Muscle layer of colon (tissue), 2 donors: ENCODE measurements at regions not wholly inside any gene's neighbourhood (a gene's known extent, or its start where the extent isn't known, plus 50 kb on each side); places are given as distances from the start of the nearest gene placed in this dataset.

Source experiments
- H3K27ac ChIP-seq: one replicate; pipeline ENCODE4 v1.7.0; 2013; ENCODE audit warnings: low read depth, mild to moderate bottlenecking, low read length, moderate library complexity
- H3K27me3 ChIP-seq, 2 donors: one replicate each; pipeline ENCODE4 v1.7.0; 2013; ENCODE audit warnings: low read length in 2 of 2, mild to moderate bottlenecking in 2 of 2; ENCODE audit not compliant: insufficient read depth in 2 of 2, control insufficient read depth in 1 of 2
- H3K36me3 ChIP-seq: one replicate; pipeline ENCODE4 v1.7.0; 2013; ENCODE audit warnings: mild to moderate bottlenecking, low read length; ENCODE audit not compliant: insufficient read depth
- H3K4me1 ChIP-seq: one replicate; pipeline ENCODE4 v1.7.0; 2013; ENCODE audit warnings: mild to moderate bottlenecking, low read length; ENCODE audit not compliant: insufficient read depth
- H3K4me3 ChIP-seq, 2 donors: one replicate each; pipeline ENCODE4 v1.7.0; 2013; ENCODE audit warnings: low read length in 2 of 2, low read depth in 1 of 2, mild to moderate bottlenecking in 1 of 2, moderate library complexity in 1 of 2
- H3K9ac ChIP-seq: one replicate; pipeline ENCODE4 v1.7.0; 2013; ENCODE audit warnings: low read length
- H3K9me3 ChIP-seq: one replicate; pipeline ENCODE4 v1.7.0; 2013; ENCODE audit warnings: mild to moderate bottlenecking, low read length
- donor health status: abdominal sarcoma.
- donor health status: Adenocarcinoma of cecum.

- H3K9me3 ChIP-seq: no peaks in the 10 kb centered on the region
- H3K27ac ChIP-seq: no peak overlapping the region
- no peaks in the 10 kb centered on the region for H3K27me3 ChIP-seq
- H3K36me3 ChIP-seq: no peaks in the 10 kb centered on the region
- H3K4me3 ChIP-seq: no peak overlapping the region
- no peaks in the 10 kb centered on the region for H3K4me1 ChIP-seq
- H3K9ac ChIP-seq: no peak overlapping the region
Measured at GRCh38 chr2:57842531-57842930, 204.1 kb upstream of the VRK2 start.

GRCh38 chr2:57843158-57843557 is 203.4 kb upstream of the VRK2 start:
- H3K36me3 ChIP-seq: no peaks in the 10 kb centered on the region
- no peaks in the 10 kb centered on the region for H3K27me3 ChIP-seq
- no peak overlapping the region for H3K27ac ChIP-seq
- H3K4me3 ChIP-seq: no peak overlapping the region
- H3K4me1 ChIP-seq: no peaks in the 10 kb centered on the region
- H3K9ac ChIP-seq: no peak overlapping the region
- H3K9me3 ChIP-seq: no peaks in the 10 kb centered on the region

- Histone ChIP-seq H3K9me3 (no peaks in the 10 kb centered on the region), H3K36me3 (no peaks in the 10 kb centered on the region), H3K4me1 (no peaks in the 10 kb centered on the region)
Measured at GRCh38 chr2:57848723-57849122, 197.9 kb upstream of the VRK2 start.

GRCh38 chr2:57849843-57850242 is 196.8 kb upstream of the VRK2 start:
- Histone ChIP-seq H3K27me3 (no peaks in the 10 kb centered on the region), H3K36me3 (no peaks in the 10 kb centered on the region), H3K9ac (no peak overlapping the region), H3K27ac (no peak overlapping the region), H3K4me3 (no peak overlapping the region), H3K4me1 (no peaks in the 10 kb centered on the region), H3K9me3 (no peaks in the 10 kb centered on the region)

More at GRCh38 chr2:57848723-57849122, 197.9 kb upstream of the VRK2 start:
- no peak overlapping the region for H3K9ac ChIP-seq
- no peaks in the 10 kb centered on the region for H3K27me3 ChIP-seq
- no peak overlapping the region for H3K4me3 ChIP-seq
- H3K27ac ChIP-seq: no peak overlapping the region

GRCh38 chr2:57850415-57851130 is 196.0 kb upstream of the VRK2 start:
- Histone ChIP-seq H3K27me3 (no peaks in the 10 kb centered on the region), H3K9me3 (no peaks in the 10 kb centered on the region), H3K27ac (no peak overlapping the region), H3K4me3 (no peak overlapping the region), H3K36me3 (no peaks in the 10 kb centered on the region), H3K4me1 (no peaks in the 10 kb centered on the region), H3K9ac (no peak overlapping the region)

- Histone ChIP-seq H3K4me3 (no peak overlapping the region), H3K27me3 (no peaks in the 10 kb centered on the region), H3K9ac (no peak overlapping the region), H3K27ac (no peak overlapping the region), H3K9me3 (no peaks in the 10 kb centered on the region), H3K36me3 (no peaks in the 10 kb centered on the region), H3K4me1 (no peaks in the 10 kb centered on the region)
Measured at GRCh38 chr2:57855212-57855611, 191.4 kb upstream of the VRK2 start.

GRCh38 chr2:57859755-57860154 is 186.9 kb upstream of the VRK2 start:
- Histone ChIP-seq H3K27me3 (no peaks in the 10 kb centered on the region), H3K36me3 (no peaks in the 10 kb centered on the region), H3K27ac (no peak overlapping the region), H3K9me3 (no peaks in the 10 kb centered on the region), H3K4me3 (no peak overlapping the region), H3K4me1 (no peaks in the 10 kb centered on the region), H3K9ac (no peak overlapping the region)

GRCh38 chr2:57862153-57862552 is 184.5 kb upstream of the VRK2 start:
- H3K27ac ChIP-seq: no peak overlapping the region

GRCh38 chr2:57862727-57863126 is 183.9 kb upstream of the VRK2 start:
- Histone ChIP-seq H3K36me3 (no peaks in the 10 kb centered on the region), H3K4me1 (no peaks in the 10 kb centered on the region), H3K27me3 (no peaks in the 10 kb centered on the region), H3K27ac (no peak overlapping the region), H3K9me3 (no peaks in the 10 kb centered on the region), H3K9ac (no peak overlapping the region), H3K4me3 (no peak overlapping the region)

More at GRCh38 chr2:57862153-57862552, 184.5 kb upstream of the VRK2 start:
- no peaks in the 10 kb centered on the region for H3K27me3 ChIP-seq
- no peaks in the 10 kb centered on the region for H3K36me3 ChIP-seq
- H3K9ac ChIP-seq: no peak overlapping the region
- no peaks in the 10 kb centered on the region for H3K9me3 ChIP-seq
- no peaks in the 10 kb centered on the region for H3K4me1 ChIP-seq
- no peak overlapping the region for H3K4me3 ChIP-seq

- Histone ChIP-seq H3K9ac (no peak overlapping the region), H3K9me3 (no peaks in the 10 kb centered on the region), H3K36me3 (no peaks in the 10 kb centered on the region), H3K4me3 (no peak overlapping the region), H3K4me1 (no peaks in the 10 kb centered on the region), H3K27me3 (no peaks in the 10 kb centered on the region), H3K27ac (no peak overlapping the region)
Measured at GRCh38 chr2:57864926-57865325, 181.7 kb upstream of the VRK2 start.

- Histone ChIP-seq H3K4me3 (no peak overlapping the region), H3K9ac (no peak overlapping the region), H3K4me1 (no peaks in the 10 kb centered on the region), H3K27ac (no peak overlapping the region), H3K36me3 (no peaks in the 10 kb centered on the region), H3K27me3 (no peaks in the 10 kb centered on the region), H3K9me3 (no peaks in the 10 kb centered on the region)
Measured at GRCh38 chr2:57867730-57868129, 178.9 kb upstream of the VRK2 start.

- Histone ChIP-seq H3K9me3 (no peaks in the 10 kb centered on the region), H3K4me1 (no peaks in the 10 kb centered on the region), H3K27ac (no peak overlapping the region), H3K27me3 (no peaks in the 10 kb centered on the region), H3K9ac (no peak overlapping the region), H3K4me3 (no peak overlapping the region), H3K36me3 (no peaks in the 10 kb centered on the region)
Measured at GRCh38 chr2:57868619-57869139, 177.9 kb upstream of the VRK2 start.
